HEK293T (cell line): ENCODE measurements at regions not wholly inside any gene's neighbourhood (a gene's known extent, or its start where the extent isn't known, plus 50 kb on each side); places are given as distances from the start of the nearest gene placed in this dataset.

Experiments
- CTBP1 ChIP-seq: fragments of 450-650 bp; IDR thresholded peaks from 2 replicates; pipeline ENCODE4 v1.6.1; 2016; ENCODE audit warnings: borderline replicate concordance
- ELF4 ChIP-seq: fragments of 450-650 bp; IDR thresholded peaks from 2 replicates; pipeline ENCODE4 v1.6.1; 2017; ENCODE audit warnings: antibody characterized with exemption
- FOXM1 ChIP-seq: fragments of 450-650 bp; IDR thresholded peaks from 2 replicates; pipeline ENCODE4 v1.6.1; 2017; ENCODE audit warnings: mild to moderate bottlenecking, borderline replicate concordance
- HDGF ChIP-seq: fragments of 450-650 bp; IDR thresholded peaks from 2 replicates; pipeline ENCODE4 v1.6.1; 2017; ENCODE audit warnings: antibody characterized with exemption, borderline replicate concordance
- LEF1 ChIP-seq: fragments of 450-650 bp; IDR thresholded peaks from 2 replicates; pipeline ENCODE4 v1.6.1; 2017; ENCODE audit warnings: mild to moderate bottlenecking, borderline replicate concordance
- SP1 ChIP-seq: fragments of 450-650 bp; IDR thresholded peaks from 2 replicates; pipeline ENCODE4 v1.6.1; 2017
- TARDBP ChIP-seq: fragments of 450-650 bp; IDR thresholded peaks from 2 replicates; pipeline ENCODE4 v1.6.1; 2016
- ZNF384 ChIP-seq: fragments of 450-650 bp; IDR thresholded peaks from 2 replicates; pipeline ENCODE4 v1.6.1; 2016

GRCh38 chr5:100407053-100407452 is 128.1 kb upstream of the FAM174A start:
- no peak for TF ChIP-seq FOXM1
- TF ChIP-seq CTBP1: no peak
- no peak for TF ChIP-seq ELF4
- no peak for TF ChIP-seq SP1
- TF ChIP-seq ZNF384: no peak
- no peak for TF ChIP-seq HDGF
- no peak for TF ChIP-seq TARDBP
- no peak for TF ChIP-seq LEF1
